Body of pancreas (tissue), 4 donors: ENCODE measurements at regions not wholly inside any gene's neighbourhood (a gene's known extent, or its start where the extent isn't known, plus 50 kb on each side); places are given as distances from the start of the nearest gene placed in this dataset.

Experiments used
- ATAC-seq: fragments of 150-250 bp; one replicate; pipeline ENCODE4 v1.9.1; 2016
- DNase-seq, 4 donors: peaks; one replicate each; pipeline ENCODE4 v3.0.0-alpha.2; 2019
- H3K27ac ChIP-seq, 4 donors: fragments of 200-600 bp; sonication (generic); 1 replicate in 3 of 4; 2 replicates in 1 of 4; pipeline versions ENCODE4 v1.5.1 to v1.6.1; 2016 to 2019; ENCODE audit warnings: mild to moderate bottlenecking in 1 of 4, mixed read lengths in 1 of 4, moderate library complexity in 1 of 4
- H3K27me3 ChIP-seq, 2 donors: fragments of 200-600 bp; sonication (generic); one replicate each; pipeline ENCODE4 v1.6.0; 2016; ENCODE audit warnings: mild to moderate bottlenecking in 1 of 2
- H3K36me3 ChIP-seq, 2 donors: fragments of 200-600 bp; sonication (generic); replicated peaks in 1 of 2; 2 replicates each; pipeline ENCODE4 v1.5.1; 2016; ENCODE audit warnings: low read depth in 2 of 2; ENCODE audit not compliant: insufficient read depth in 1 of 2
- H3K4me1 ChIP-seq: fragments of 200-600 bp; sonication (generic); one replicate; pipeline ENCODE4 v1.6.0; 2016
- H3K4me3 ChIP-seq, 2 donors: fragments of 200-600 bp; sonication (generic); 1 replicate in 1 of 2; 2 replicates in 1 of 2; pipeline ENCODE4 v1.5.1; 2016 to 2019
- H3K9me3 ChIP-seq, 3 donors: fragments of 200-600 bp; sonication (generic); 1 replicate in 2 of 3; 2 replicates in 1 of 3; pipeline ENCODE4 v1.5.1; 2016
- CTCF ChIP-seq, 7 experiments: fragments of 450-650 bp in 4 of 7; fragments of 200-600 bp in 3 of 7; sonication (generic) in 3 of 7; IDR thresholded peaks; one replicate each; pipeline ENCODE4 v1.5.1; 2016 to 2019; ENCODE audit warnings: antibody characterized with exemption in 7 of 7
- POLR2A ChIP-seq, 3 donors: fragments of 450-650 bp; IDR thresholded peaks; one replicate each; pipeline ENCODE4 v1.6.1; 2016; ENCODE audit warnings: antibody characterized with exemption in 3 of 3, mild to moderate bottlenecking in 2 of 3
- WGBS, 2 donors: methylation state at CpG; one replicate each; pipeline ENCODE4 v1.1.5; 2017; 5-methylcytosine and 5-hydroxymethylcytosine counted together
- intact Hi-C: fragments of 100-400 bp; cut with DNase I; formaldehyde crosslinking; loops from one replicate; pipeline ENCODE4 v1.15.1; 2023

DNA sequence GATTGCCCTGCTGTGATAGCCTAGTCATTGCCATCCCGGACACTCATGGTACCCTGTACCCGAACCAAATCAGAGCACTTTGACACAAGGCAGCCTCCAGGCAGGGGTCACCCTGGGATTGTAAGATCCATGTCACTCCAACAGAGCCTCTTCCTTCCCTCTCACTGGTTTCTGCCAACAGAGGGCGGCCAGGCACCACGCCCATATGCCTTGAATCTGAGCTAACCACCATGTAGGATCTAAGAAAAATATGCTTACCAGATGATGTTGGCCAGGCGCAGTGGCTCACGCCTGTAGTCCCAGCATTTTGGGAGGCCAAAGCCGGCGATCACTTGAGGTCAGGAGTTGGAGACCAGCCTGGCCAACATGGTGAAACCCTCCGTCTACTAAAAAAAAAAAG lies 389.2 kb upstream of the KLF6 start:
- intact Hi-C loops = no loop called here
- TF ChIP-seq CTCF (IDR thresholded peaks at IDR 0.05) (no peak), POLR2A (IDR thresholded peaks at IDR 0.05) (no peak)
- H3K9me3 ChIP-seq = no peaks in the 10 kb centered on the region
- ATAC-seq = no peak
- no peak overlapping the region for H3K27ac ChIP-seq
- no peaks in the 10 kb centered on the region for H3K4me1 ChIP-seq
- H3K4me3 ChIP-seq = no peak overlapping the region
- no peaks in the 10 kb centered on the region for H3K36me3 ChIP-seq
- no peak for DNase-seq
- WGBS, 2 donors = 71 to 84% methylated on average over 9 of the region's 9 CpGs
- no peaks in the 10 kb centered on the region for H3K27me3 ChIP-seq

GRCh38 chr10:4170633-4171314 lies 385.8 kb upstream of the KLF6 start:
- ATAC-seq (no peak), DNase-seq (no peak)
- Histone ChIP-seq H3K4me1 (no peaks in the 10 kb centered on the region), H3K9me3 (no peaks in the 10 kb centered on the region), H3K27me3 (no peaks in the 10 kb centered on the region), H3K4me3 (no peak overlapping the region), H3K27ac (no peak overlapping the region), H3K36me3 (no peaks in the 10 kb centered on the region)
- TF ChIP-seq CTCF (IDR thresholded peaks at IDR 0.05) (no peak), POLR2A (IDR thresholded peaks at IDR 0.05) (no peak)
- 58 to 65% methylated on average over 6 of the region's 6 CpGs for WGBS, 2 donors
- intact Hi-C loops = no loop called here

GRCh38 chr10:4170181-4170580 lies 385.2 kb upstream of the KLF6 start:
- Histone ChIP-seq H3K36me3 (no peaks in the 10 kb centered on the region), H3K4me1 (no peaks in the 10 kb centered on the region), H3K27me3 (no peaks in the 10 kb centered on the region), H3K27ac (no peak overlapping the region), H3K9me3 (no peaks in the 10 kb centered on the region), H3K4me3 (no peak overlapping the region)
- DNase-seq = no peak
- TF ChIP-seq CTCF (IDR thresholded peaks at IDR 0.05) (no peak), POLR2A (IDR thresholded peaks at IDR 0.05) (no peak)
- intact Hi-C loops = no loop called here
- 68 to 74% methylated on average over 2 of the region's 2 CpGs for WGBS, 2 donors
- no peak for ATAC-seq

- ATAC-seq (no peak), DNase-seq (no peak)
- TF ChIP-seq CTCF (IDR thresholded peaks at IDR 0.05) (no peak), POLR2A (IDR thresholded peaks at IDR 0.05) (no peak)
- no peak overlapping the region for H3K27ac ChIP-seq
- WGBS, 2 donors = 49 to 77% methylated on average over 1 of the region's 1 CpG
- H3K9me3 ChIP-seq = no peaks in the 10 kb centered on the region
- no peaks in the 10 kb centered on the region for H3K27me3 ChIP-seq
- H3K36me3 ChIP-seq = no peaks in the 10 kb centered on the region
- no peak overlapping the region for H3K4me3 ChIP-seq
- intact Hi-C loops = no loop called here
- no peaks in the 10 kb centered on the region for H3K4me1 ChIP-seq
Measured at GRCh38 chr10:4169448-4169847, 384.4 kb upstream of the KLF6 start.

DNA sequence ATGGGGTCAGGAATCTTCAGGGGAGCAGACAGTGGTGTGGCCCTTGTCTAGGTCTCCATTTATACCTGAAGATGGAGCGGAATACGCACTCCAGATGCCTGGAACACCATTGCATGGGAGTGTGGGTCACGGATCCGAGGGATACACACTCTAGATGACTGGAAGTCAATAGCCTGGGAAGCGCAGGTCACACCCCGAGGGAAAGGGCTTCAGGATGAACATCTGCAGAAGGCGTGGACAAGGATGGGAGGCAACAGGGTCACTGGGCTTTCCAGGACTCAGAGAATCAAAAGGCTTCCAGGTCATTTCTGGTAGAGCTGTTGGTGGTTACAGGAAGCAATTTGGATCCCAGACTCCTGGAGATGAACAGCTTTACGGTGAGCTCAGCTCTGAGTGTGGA lies 382.2 kb upstream of the KLF6 start:
- ATAC-seq (no peak), DNase-seq (no peak)
- Histone ChIP-seq H3K27ac (no peak overlapping the region), H3K27me3 (no peaks in the 10 kb centered on the region), H3K4me3 (no peak overlapping the region), H3K9me3 (no peaks in the 10 kb centered on the region), H3K4me1 (no peaks in the 10 kb centered on the region), H3K36me3 (no peaks in the 10 kb centered on the region)
- 65 to 79% methylated on average over 8 of the region's 8 CpGs for WGBS, 2 donors
- TF ChIP-seq CTCF (IDR thresholded peaks at IDR 0.05) (no peak), POLR2A (IDR thresholded peaks at IDR 0.05) (no peak)
- intact Hi-C loops = no loop called here
